ENCODE measurements at regions not wholly inside any gene's neighbourhood (a gene's known extent, or its start where the extent isn't known, plus 50 kb on each side); places are given as distances from the start of the nearest gene placed in this dataset.
"Not testable (repeated sequence)": the region's sequence is repeated elsewhere in the genome, so short reads cannot be mapped to it uniquely, and the experiment has no call there.

DNA sequence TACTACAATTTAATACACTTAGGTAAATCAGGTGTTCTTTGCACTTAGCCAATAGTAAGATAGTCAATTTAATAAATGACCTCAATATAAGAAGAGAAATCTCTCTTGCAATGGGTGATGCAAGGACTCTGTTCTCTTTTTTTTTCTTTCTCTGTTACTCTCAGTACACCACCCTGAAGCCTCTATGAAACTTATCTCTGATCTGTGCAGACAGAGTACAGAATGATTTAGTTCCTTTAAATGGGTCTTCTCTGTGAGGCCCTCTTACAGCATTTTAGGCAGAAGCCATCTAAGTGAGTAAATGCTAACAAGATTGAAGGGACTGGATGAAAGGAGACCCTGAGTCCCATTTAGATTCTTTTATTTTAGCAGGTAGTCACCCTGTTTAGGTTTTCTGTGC, 312.8 kb downstream of the RFPL4B start:
- no peak for DNase-seq (ENCODE audit: low read depth)

DNA sequence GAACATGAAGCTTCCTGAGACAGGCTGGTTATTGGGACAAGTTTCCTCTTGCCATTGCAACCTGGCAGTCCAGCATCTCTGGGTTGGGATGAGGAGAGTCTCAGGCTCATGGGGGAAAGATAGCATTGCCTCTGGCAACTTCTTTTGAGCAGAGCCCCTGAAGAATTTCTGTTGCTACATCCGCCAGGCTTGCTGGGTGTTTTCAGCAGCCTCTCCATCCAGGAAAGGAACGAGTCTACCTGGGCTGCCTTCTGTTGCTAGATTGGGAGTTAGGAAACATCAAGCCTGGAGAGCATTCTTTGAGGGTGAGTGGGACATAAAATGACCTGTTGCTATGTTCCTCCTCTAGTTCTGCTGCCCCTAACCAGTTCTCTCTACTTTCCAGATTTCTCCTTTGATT, 313.5 kb downstream of the RFPL4B start:
- DNase-seq (ENCODE audit: low read depth), result no peak

DNA sequence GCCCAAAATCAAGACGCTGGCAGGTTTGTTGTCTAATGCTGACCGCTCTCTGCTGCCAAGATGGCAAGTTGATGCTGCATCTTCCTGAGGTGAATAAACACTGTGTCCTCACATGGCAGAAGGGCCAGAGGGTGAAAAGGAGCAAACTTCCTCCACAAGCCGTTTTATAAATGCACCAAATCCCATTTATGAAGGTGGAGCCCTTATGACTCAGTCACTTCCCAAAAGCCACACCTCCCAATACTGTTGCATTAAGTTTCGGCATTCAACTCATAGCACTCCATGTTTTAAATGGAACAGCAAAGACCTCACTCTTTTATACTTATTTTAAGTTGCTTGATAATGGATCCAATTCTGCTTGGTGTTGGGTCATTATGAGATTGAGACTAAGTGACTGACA, 316.6 kb downstream of the RFPL4B start:
- no peak for DNase-seq (ENCODE audit: low read depth)

DNA sequence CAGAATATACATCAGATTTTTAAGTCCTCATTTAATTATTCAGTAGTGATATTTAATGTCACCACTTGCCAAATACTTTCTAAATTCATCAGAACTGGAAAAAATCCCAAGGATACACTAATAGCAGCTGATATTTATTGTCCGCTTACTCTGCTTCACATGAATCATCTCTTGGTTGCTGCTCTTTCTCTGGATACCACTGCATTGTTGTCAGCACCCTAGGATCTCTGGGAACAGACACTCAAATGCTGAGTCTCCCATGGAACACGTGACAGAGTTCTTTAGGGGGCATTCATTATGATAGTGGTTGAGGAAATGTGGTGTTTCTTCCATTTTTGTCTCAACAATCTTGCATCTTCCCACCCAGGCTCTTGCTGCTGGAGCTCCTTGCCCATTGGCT, 318.0 kb downstream of the RFPL4B start:
- DNase-seq (ENCODE audit: low read depth), result peak; percentile 52

DNA sequence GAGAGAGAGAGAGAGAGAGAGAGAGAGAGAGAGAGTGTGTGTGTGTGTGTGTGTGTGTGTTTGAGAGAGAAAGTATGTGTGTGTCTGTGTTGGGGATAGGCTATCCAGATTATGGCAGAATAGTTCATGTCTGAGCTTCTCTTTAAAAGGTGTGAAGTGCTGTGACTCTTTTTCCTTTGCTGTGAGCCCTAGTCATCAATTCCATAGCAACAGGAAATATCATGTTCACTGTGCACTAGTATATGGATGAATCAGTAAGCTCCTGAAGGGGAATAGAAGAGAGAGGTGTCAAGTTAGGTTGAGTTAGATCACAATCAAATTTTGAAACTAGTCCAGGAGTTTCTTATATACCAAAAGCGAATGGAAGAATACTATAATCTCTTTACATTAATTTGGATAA, 318.7 kb downstream of the RFPL4B start:
- peak; percentile 75 for DNase-seq (ENCODE audit: low read depth)

DNA sequence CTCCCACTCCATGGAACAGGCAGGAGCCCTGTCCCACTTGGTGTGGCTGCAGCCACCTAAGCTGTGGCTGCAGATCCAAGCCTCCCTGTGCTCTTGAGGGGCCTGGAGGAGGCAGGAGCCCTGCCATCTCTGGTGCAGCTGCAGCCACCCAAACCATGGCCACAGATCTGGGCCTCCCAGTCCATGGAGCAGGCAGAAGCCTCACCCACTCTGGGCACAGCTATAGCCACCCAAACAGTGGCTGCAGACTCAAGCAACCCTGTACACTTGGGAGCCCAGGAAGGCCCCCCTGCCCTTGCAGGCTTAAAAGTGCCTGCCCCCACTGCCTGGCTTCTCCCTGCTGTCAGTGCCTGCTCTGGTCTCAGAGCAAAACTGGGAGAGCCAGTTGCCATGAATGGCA, 320.3 kb downstream of the RFPL4B start:
- DNase-seq (ENCODE audit: low read depth), result no peak

DNA sequence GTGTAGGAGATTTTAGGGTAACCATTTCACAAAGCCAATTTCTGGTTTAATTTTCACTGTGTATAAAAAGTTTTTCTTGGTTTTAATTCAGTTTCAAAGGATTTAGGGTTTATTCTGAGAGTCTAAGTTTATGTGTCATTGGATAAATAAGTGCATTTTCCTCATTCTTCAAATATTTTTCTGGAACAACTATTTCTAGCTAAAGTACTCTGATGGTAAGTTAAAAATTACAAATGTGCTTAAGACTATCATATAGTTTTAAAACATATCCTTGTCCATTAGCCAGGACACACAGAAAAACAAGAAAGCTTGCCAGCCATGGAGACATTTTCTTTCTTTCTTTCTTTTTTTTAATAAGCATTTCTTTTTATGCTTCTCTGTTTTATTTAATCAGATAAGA, 333.0 kb downstream of the RFPL4B start:
- no peak for DNase-seq (ENCODE audit: low read depth)

DNA sequence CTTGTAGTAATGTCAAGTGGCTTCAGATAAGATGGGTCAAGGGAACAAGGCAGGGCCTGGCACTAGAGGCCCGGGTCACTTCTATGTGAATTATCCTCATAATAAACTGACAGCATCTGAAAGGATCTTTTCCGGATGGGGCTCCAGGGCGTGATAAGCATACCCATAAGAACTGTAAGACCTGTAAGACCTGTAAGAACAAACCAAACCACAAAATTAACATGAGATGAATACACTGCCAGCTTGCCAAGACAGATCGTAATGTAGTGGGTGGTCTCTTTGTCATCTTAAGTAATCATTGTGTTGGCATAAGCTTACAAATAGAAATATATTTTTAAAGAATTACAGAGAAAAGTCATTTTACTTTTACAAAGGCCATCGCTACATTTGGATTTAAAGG, 334.9 kb downstream of the RFPL4B start:
- DNase-seq (ENCODE audit: low read depth), result no peak

DNA sequence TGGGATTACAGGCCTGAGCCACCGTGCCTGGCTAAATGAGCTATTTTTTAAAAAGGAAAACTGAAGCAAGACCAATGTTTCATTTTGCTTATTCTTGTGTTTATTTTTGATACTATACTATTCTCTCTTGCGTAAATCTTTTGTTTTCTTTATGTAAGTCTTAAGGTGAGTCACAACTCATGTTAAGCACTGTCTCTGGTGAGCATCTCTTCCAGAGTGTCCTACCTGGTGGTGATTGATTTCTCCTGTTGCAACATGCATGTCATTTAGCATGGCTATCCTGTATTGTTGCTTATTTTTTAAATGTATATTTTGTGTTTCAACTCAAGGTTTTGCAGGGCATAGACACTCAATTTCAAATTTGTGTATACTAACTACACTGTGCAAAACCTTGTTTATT, 336.0 kb downstream of the RFPL4B start:
- DNase-seq (ENCODE audit: low read depth), result peak; percentile 37

DNA sequence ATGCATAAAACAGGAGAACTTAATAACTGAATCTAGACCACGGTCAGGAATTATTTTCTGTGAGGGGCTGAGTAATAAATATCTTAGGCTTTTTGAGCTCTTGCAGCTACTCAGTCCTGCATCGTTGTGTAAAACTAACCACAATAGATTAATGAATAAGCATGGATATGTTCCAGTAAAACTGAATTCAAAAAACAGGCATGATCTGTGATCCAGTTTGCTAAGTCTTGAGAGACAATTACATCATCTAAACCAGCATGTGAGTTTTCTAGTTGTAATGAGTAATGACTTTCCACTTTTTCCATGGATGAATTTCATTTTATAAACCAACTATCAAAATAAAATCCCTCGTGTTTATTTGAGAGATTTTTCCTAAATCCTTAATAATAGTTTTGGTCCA, 336.8 kb downstream of the RFPL4B start:
- DNase-seq (ENCODE audit: low read depth), result peak; percentile 77

DNA sequence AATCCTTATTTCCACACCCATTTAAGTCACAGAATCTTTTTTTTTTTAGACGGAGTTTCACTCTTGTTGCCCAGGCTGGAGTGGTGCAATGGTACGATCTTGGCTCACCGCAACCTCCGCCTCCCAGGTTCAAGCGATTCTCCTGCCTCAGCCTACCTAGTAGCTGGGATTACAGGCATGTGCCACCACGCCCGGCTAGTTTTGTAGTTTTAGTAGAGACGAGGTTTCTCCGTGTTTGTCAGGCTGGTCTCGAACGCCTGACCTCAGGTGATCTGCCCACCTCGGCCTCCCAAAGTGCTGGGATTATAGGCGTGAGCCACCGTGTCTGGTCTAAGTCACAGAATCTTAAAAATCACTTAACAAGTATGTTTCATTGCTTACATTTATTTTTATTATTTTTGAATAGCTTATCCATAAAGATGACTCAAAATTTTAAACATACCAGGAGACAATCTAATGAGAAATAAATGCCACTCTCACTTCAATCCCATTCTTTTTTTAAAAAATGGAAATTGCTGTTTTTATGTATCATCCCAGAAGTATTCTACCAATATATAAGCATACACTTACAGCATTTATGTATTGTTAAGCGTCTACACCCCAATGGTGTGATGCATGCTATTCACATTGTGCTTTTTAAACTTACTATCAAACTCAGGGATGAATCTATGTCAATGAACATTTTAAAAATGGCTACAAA, 338.5 kb downstream of the RFPL4B start:
- not testable (repeated sequence) for DNase-seq (ENCODE audit: low read depth)

DNA sequence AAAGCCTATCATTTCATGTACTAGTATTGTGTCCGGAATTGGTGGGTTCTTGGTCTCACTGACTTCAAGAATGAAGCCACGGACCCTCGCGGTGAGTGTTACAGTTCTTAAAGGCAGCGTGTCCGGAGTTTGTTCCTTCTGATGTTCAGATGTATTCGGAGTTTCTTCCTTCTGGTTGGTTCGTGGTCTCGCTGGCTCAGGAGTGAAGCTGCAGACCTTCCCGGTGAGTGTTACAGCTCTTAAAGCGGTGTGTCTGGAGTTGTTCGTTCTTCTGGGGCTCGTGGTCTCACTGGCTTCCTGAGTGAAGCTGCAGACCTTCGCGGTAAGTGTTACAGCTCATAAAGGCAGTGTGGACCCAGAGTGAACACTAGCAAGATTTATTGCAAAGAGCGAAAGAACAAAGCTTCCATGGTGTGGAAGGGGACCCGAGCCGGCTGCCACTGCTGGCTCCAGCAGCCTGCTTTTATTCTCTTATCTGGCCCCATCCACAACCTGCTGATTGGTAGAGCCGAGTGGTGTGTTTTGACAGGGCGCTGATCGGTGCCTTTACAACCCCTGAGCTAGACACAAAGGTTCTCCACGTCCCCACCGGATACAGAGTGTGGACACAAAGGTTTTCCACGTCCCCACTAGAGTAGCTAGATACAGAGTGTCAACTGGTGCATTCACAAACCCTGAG, 341.5 kb downstream of the RFPL4B start:
- not testable (repeated sequence) for DNase-seq (ENCODE audit: low read depth)

DNA sequence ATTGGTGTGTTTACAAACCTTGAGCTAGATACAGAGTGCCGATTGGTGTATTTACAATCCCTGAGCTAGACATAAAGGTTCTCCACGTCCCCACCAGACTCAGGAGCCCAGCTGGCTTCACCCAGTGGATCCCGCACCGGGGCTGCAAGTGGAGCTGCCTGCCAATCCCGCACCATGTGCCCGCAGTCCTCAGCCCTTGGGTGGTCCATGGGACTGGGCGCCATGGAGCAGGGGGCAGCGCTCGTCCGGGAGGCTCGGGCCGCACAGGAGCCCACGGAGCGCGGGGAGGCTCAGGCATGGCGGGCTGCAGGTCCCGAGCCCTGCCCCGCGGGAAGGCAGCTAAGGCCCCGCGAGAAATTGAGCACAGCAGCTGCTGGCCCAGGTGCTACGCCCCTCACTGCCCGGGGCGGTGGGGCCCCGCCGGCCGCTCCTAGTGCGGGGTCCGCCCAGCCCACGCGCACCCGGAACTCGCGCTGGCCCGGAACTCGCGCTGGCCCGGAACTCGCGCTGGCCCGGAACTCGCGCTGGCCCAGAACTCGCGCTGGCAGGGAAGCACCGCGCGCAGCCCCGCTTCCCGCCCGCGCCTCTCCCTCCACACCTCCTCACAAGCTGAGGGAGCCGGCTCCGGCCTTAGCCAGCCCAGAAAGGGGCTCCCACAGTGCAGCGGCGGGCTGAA, 342.2 kb downstream of the RFPL4B start:
- not testable (repeated sequence) for DNase-seq (ENCODE audit: low read depth)

DNA sequence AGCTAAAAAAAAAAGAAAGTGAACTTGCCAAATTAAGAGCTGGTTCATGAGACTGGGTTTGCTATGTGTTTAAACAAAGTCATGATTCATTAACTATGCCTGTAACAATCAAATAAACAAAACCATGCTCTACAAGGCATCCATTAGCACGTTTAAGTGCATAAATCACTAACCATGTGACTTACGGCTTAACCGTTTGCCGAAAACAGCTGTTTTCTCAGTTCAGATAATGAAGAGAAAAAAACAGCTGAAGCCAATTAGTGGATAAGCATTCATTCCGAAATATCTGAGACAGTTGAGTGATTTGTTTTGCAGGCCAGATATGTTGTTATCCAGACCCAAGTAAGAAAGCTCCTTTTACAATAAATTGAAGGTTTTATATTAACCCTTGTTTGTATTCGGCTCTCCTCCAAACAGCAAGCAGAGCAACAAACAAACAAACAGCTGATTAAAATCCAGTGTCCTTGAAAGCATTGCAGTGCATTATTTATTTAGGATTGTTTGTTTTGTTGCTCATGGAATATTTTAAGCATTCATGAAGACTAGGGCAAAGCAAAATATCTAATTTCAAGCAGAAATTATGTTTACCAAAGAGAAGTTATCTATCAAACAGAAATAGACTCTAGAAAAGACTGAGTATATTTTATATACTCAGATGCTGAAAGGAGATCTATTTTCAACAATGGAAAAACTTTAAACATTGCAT, 343.5 kb downstream of the RFPL4B start:
- peak; percentile 60 for DNase-seq (ENCODE audit: low read depth)

DNA sequence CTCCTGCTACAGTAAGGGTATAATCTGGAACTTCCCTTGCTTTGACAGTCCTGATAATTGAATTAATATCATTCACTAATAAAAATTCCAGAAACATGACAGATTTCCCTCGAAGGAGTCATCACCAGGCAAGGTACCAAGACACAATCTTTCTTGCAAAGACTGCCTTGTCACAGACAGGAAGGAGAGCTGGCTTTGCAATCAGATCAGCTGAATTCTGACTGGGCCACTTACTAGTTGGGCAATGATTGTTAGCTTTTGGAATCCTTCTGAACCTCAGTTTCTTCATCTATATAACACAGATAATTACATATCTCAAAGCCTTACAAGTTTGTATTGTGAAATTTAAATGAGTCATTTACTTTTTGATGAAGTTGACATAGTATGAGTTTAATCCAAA, 344.2 kb downstream of the RFPL4B start:
- DNase-seq (ENCODE audit: low read depth), result peak; percentile 90

DNA sequence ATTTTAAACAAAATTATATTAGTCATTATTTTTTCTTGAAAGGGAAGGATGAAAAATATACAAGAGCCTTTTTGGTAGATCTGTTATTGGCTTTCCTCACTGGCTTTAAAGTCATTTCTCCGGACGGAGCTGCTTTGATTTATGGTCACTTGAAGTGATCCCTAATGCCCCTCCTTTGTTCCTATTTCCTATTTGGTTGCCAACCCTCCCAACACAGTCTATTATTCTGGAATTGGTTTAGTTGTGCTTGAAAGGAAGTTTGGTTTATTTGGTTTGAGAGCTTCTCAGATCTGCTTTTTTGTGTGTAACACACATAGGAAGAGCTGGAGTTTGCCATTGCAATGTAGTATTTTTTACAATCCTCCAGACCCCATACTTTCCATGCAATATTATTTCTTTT, 347.9 kb downstream of the RFPL4B start:
- no peak for DNase-seq (ENCODE audit: low read depth)

DNA sequence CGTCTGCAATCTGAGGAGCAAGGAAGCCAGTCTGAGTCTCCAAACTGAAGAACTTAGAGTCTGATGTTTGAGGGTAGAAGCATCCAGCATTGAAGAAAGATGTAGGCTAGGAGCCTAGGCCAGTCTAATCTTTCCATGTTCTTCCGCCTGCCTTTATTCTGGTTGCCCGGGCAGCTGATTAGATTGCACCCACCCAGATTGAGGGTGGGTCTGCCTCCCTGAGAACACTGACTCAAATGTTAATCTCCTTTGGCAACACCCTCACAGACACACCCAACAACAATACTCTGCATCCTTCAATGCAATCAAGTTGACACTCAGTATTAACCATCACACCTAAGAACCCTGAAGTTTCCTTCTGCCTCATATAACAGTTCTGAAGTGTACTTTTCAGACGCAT, 350.1 kb downstream of the RFPL4B start:
- no peak for DNase-seq (ENCODE audit: low read depth)

DNA sequence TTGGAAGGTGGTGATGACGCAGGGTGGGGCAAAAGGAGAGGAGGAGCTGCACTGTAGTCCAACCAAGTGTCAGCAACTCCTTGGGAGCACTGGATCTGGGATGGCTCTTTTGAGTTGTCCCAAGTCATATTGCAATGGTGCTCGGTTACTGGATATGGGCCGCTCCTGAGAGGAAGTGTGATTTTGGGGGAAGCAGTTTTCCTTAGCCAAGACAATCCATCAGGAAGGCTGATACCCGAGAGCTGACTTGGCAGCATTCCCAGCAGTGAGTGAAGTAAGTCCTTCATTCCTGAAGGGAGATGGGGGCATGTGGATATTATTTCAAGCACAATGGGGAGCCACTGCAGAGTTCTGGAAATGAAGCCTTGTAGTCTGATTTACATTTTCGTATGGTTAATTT, 354.1 kb downstream of the RFPL4B start:
- DNase-seq (ENCODE audit: low read depth), result peak; percentile 5

DNA sequence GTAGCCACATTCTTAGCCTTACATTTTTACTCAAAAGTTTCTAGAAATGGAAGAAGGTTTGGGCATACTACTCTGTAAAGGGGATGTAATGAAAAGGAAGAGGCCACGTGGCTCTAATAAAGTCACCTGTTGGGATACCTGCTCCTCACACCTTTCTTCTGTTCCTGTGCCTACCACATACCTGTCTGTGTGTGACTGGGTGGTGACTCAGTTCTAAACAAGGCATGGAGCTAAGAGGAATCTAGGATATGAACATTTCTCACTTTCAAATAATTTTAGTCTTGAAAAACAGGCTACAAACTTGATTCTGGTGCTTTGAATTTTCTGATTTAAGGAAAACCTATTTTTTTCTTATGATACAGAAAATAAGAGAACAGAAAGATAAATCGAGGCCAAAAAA, 363.6 kb downstream of the RFPL4B start:
- no peak for DNase-seq (ENCODE audit: low read depth)

DNA sequence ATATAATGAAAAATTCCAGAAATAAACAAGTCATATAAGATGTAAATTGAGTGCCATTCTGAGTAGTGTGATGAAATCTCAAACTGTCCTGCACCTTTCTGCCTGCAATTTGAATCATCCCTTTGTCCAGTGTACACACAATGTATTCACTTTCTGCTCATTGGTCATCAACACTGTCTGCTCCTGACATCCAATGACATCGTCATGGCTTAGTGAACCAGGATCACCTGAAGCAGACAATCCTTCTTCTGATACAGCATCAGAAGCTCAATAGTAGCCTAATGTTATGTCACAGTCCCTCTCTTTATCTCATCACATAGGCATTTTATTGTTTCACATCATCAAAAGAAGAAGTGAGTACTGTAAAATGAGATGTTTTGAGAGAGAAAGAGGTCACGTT, 366.3 kb downstream of the RFPL4B start:
- DNase-seq (ENCODE audit: low read depth), result no peak

DNA sequence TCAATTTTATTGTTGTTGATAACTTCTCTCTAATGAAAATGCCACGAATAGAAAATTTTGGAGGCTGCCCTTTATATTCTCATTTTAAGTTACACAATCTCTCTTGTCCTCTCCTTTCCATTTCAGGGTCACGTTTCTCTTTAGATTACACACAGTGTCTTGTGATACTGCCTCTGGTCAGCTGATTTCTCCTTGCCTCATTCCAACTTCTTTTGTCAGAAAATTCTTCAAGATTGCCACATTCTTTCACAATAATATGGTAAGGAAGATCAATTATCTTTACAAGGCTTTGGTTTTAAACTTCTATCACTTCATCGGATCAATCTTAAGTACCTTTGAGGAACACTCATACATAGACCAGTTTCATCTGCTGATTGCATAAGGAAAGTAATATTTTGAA, 370.3 kb downstream of the RFPL4B start:
- no peak for DNase-seq (ENCODE audit: low read depth)

DNA sequence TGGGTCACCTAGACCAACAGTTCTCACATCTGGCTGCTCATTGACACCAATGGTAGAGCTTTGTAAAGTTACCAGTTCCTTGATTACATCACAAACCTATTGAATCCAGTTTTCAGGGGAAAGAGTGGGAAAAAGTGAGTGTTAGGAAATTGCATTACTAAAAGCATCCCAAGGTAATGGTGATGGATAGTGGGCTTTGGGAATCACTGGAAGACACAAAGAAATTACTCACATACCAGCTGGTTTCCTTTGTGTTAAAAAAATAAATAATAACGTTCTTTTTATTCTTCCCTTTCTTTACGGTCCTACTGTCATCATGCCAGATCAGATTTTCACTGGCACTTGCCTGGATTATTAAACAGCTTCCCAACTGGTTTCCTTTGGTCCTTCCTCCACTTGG, 370.7 kb downstream of the RFPL4B start:
- DNase-seq (ENCODE audit: low read depth), result no peak

DNA sequence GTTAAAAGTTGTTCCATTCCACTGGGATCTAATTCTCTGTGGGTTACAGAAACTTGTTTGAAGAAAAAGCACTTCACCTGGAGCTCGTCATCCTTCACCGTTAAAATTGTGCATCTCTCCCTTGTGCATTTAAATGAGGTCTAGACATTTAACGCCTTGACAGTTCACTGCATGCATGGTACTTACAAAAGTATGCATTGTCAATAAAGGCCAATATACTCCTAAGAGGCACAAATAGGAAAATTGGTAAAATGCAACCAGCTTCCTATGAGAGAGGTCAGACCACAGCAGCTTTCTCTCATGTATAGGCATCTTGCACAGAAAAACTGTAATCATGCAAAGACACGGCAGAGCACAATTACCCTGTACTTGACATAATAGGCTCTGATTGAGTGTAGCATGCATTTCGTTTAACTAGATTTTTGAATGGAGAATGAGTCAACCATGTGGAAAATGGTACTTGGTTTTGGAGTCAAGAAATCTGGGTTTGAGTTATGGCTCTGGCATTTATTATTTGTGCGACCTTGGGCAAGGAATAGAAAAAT, 378.5 kb downstream of the RFPL4B start:
- DNase-seq (ENCODE audit: low read depth), result no peak

All from ELR (cell line).